Activated CD4-positive, alpha-beta T cell treated with anti-CD3 and anti-CD28 coated beads, Interleukin-2, amount 50 U/mL, for 4 hours (primary cell): ENCODE measurements at regions not wholly inside any gene's neighbourhood (a gene's known extent, or its start where the extent isn't known, plus 50 kb on each side); places are given as distances from the start of the nearest gene placed in this dataset.

ENCODE experiments used
- DNase-seq, 2 experiments: peaks; one replicate each; pipeline ENCODE4 v3.0.0-alpha.2; 2020

DNA sequence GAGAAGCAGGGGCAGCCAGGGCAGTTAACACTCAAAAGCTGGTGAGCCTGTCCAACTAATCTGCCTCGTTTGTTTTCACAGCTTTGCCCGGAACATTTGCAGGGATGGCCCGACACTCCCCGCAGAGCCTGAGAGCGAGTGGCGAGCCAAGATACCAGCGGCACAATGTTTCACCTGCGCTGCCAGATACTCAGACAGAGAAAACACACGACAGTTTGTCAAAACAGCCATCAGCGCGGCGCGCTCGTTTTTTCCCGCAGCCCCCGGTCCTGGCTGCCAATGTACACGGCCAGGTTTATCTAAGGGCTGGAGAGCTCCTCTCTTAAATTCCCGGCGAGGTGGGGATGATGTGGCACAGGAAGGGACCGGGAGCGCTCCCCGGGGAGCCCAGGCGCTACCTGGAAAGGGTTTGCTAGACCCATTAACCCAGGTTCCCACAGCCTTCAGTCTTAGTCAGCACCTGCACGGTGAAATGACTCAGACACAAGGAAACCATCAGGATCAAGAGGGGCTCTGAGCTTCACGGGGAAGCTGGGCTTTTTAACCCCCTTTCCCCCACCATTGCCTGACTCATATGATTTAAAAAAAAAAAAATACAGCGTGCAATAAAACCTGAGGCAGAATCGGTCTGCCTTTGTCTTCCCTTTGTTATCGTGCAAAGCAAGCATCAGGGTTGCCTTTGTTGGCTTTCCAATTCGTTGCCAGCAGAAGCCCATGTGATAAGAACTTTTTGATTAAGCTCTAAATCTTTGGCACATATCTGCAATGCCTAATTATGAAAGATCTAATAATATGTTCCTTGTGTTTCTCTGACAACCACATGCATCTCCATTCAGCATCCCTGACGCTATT, 186.2 kb downstream of the EFNB2 start:
- DNase-seq = no peak

DNA sequence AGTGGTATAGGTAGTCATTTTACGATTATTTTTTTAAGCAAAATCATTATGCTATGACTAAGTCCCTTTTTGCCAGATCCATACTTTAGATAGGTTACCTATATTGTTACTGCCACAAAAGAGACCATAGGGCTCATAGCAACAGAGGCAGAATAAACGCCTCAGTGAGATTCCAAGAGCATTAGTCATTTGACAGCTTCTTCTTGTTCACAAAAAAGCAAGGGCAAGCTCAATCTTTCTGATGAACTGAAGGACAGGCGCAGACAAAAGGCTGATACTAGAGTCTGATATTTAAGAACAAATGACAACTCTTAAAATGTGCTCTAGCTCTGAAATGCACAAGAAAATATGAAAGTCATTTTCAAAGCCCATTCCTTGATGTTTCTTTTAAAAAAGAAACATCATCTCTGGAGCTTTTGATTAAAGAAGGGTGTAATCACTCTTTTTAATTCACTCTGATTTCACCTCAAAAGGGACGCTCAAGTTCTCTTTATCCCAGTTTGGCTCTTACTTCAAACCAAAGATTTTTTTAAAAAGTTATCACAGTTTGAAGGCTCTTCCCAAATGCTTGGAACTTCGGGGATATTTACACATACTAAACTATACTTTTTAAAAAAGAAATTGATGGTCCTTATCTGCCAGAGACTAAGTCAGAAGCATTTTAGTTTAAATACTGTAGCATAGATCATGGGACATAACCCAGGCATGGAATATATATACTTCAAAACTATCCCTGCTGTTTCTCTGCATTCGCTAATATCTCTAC, 187.2 kb downstream of the EFNB2 start:
- DNase-seq = no peak

- no peak for DNase-seq
Measured at GRCh38 chr13:106344342-106344741, 191.1 kb downstream of the EFNB2 start.

GRCh38 chr13:106343836-106344235, 191.6 kb downstream of the EFNB2 start:
- DNase-seq = no peak

GRCh38 chr13:106340249-106340648, 195.2 kb downstream of the EFNB2 start:
- no peak for DNase-seq

GRCh38 chr13:106337096-106337850, 198.2 kb downstream of the EFNB2 start:
- no peak for DNase-seq

- DNase-seq = no peak
Measured at GRCh38 chr13:106336668-106337067, 198.8 kb downstream of the EFNB2 start.

DNA sequence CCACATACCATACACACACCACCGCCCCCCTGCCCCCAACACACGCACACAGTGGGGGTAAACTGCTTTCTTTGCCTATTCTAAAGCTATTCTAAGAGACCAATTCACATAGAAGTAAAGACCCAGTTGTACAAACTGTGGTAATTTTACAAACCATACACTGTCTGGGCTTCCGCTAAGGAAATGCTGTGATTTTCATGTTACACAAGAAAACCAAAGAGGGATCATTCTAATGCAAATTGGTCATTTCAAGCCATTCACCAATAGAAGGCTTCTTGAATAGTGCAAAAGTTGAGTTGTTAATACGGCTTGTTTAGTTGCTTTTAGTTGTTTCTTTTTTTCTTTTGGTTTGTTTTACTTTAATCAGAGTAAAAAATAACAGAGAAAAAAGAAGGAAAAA, 202.8 kb downstream of the EFNB2 start:
- no peak for DNase-seq

DNA sequence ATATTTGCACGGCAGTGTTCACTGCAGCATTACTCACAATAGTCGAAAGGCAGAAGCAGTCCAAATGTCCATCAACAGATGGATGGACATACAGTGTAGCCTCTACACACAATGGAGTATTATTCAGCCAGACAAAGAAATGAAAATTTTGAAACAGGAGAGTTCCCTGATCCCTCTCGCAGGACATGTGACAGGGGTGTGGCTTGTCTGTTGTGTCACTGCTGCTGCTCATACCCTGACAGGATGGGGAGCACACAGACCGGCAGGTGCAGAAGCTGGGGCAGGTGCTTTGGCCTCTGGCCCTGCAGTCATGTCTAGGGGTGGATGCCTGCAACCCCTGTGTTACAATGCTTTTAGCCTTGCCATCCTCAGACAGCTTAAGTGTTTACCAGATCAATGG, 204.3 kb downstream of the EFNB2 start:
- no peak for DNase-seq

- no peak for DNase-seq
Measured at GRCh38 chr13:106329941-106330340, 205.5 kb downstream of the EFNB2 start.

DNA sequence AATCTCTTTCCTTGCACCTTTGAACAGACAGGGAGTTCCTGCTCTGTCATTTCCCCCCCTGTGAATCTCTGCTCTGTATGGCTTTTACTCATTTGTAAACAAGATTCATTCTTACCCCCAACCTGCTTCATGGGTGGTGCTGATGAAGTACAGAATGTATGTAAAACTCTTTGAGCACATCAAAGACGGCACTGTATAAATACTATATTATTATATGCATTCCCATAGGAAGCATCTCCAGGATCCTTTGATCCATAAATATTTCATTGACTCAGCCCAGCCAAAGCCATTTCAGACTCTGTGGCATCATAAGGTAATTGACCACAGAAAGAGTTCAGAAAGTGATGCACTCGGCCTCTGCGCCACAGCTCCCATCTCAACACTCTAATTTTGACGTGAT, 208.7 kb downstream of the EFNB2 start:
- no peak for DNase-seq

GRCh38 chr13:106324444-106324843, 211.0 kb downstream of the EFNB2 start:
- DNase-seq = no peak

- DNase-seq = no peak
Measured at GRCh38 chr13:106322628-106323027, 212.8 kb downstream of the EFNB2 start.

DNA sequence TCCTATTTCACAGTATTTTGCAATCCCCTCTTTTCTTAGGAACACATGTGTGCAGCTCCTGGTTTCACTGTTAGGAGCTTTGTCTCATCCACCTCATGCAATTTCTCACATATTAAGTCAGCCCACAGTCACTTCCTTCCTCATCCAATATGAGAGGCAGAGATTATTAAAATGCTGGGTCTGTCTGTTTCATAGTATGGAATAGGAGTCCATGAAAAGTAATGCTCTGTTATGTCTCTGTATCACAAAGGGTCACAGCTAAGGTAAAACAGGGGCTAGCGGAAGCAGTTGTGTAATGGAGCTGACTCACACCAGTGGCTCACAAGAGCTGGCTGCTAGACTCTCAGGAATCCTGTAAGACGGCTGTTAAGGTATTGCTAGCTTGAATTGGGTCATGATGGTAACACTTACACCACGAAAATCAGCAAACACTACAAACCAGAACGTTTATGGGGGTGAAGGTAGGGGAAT, 216.5 kb downstream of the EFNB2 start:
- DNase-seq = no peak

DNA sequence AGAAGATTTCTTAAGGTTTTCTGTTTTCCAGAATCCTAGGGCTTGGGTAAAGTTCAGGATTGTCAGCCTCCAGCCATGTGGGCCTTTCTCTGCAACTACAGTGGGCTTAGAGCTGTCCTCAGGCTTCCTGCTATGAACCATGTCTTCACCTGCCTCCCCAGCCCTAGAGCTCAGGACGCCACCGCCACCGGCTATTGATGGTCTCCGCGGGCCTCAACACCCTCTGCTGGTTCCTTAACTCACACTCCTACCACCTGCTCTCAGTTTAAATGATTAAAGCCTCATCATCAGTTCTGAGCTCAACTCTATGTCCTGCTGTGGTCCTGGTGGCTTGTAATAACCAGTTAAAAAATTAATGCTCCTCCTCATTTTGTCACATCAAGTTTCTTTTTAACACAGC, 221.0 kb downstream of the EFNB2 start:
- no peak for DNase-seq

DNA sequence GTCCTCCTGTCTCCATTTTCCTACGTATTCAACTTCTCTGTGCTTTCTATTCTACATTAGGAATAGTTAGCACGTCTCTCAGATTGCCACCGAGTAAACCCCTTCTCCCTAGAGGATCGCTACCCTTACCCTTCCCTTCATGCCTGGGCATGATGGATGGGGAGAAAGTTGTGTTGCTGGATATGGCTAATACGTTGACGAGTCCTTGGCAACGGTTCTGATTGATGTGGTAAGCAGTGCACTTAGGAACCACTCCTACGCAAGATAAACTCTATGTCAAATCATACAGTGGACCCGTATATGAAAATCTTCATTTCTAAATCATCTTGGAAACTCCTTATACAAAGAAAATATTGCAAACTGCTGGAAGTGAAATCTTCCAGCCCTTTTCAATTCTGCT, 224.5 kb downstream of the EFNB2 start:
- DNase-seq = no peak

DNA sequence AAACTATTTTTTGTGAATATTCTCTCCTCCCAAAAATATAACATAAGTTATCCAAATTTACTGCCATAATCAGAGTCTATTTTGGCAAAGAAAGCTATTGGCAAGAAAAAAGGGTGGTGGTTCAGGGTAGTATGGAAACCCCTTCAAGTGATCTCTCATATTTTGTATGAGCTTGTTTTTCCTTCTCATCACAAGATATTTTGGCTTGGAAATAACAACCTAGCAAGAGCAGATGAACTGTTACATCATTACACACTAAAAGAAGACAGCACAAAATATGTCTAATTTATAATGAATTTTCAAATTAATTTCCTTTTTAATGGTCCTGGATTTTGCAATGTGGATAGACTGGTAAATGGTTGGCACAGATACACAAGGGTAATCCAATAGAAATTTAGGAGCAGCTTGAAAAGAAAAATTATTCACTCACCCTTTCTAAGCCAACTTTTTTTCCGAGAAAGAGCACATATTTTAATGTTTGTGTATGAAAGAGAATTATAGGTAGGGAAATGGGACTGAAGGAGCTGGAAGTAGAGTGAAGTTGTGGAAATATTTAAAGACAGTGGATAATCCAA, 225.1 kb downstream of the EFNB2 start:
- no peak for DNase-seq

DNA sequence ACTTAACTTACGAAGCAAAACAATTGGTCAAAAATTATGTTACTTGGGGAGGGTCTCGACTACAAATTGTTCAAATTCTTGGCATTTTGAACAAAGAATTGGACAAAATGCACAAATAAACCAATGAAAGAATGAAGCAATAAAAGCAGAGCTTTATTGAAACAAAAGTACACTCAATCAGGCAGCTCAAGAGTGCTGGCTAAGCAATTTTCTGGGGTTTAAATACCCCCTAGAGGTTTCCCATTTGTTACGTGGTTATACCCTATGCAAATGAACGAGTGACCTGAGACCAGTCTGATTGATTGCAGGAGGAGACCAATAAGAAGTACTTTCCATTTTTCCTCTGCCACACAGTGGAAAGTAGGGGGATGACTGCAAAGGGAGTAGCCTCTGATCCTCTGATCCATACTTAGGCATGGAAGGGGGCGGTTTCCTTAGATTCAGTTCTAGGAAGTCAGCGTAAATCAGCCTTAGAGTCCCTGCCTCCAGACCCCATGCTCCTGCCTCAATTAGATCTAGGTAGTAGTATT, 228.6 kb downstream of the EFNB2 start:
- DNase-seq = no peak

DNA sequence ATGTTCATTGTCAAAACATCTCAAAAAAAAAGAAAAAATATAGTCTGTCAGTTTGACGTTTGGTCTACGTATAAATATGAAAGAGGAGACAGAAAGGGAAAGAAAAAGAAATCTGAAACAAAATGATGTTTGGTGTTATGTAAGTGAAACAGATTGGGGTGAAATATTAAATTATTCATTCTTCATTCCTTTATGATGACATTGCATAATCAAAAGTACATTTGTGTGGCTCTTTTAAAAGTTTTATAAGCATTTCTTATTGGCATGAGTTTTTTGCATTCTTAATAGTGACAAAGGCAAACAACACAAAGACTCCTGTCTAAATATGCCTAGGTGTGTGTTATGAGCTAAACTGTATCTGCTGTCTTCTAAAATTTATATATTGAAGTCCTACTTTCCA, 232.6 kb downstream of the EFNB2 start:
- no peak for DNase-seq

DNA sequence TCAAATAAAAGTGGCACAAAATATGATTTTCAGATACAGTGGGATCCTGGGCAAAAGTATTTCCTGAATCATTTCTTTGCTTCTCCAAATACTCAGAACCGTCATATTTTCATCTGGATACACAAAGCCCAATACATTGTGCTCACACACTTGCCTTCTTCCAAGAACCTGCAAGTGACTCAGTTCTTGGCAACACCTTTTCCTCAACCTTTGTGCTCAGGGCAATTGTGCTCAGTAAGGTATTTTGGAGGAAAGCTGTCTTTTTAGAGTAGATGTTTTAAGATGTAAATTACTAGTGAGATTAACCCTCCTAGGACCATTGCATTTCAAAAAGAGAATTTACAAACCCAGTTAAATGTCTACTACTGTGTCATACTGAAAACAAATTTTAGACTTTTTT, 233.5 kb downstream of the EFNB2 start:
- no peak for DNase-seq

GRCh38 chr13:106299621-106300020, 235.8 kb downstream of the EFNB2 start:
- DNase-seq = no peak

DNA sequence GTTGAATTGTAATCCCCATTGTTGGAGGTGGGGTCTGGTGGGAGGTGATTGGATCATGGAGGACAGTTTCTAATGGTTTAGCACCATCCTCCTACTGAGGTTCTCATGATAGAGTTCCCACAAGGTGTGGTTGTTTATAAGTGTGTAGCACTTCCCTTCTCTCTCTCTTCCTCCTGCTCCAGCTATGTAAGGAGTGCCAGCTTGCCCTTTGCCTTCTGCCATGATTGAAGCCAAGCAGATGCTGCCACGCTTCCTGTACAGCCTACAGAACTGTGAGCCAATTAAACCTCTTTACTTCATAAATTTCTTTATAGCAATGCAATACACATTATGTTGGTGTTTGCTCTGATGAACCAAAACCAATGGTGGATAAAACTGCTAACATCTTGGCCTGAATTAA, 238.2 kb downstream of the EFNB2 start:
- DNase-seq = no peak

- DNase-seq = no peak
Measured at GRCh38 chr13:106296723-106297122, 238.7 kb downstream of the EFNB2 start.
